IMR-90 (cell line): ENCODE measurements at regions not wholly inside any gene's neighbourhood (a gene's known extent, or its start where the extent isn't known, plus 50 kb on each side); places are given as distances from the start of the nearest gene placed in this dataset.

Experiments used
- ATAC-seq: fragments of 200-7000 bp; cut with Tn5 transposase; 2 replicates; pipeline ENCODE4 v1.9.1; 2020; ENCODE audit warnings: low read depth, mild to moderate bottlenecking, moderate library complexity
- BruUV-seq: library from RNA; stranded (reverse); fragments of 400-500 nt; replicated peaks from 2 replicates; lab custom pipeline; 2021; lab: Mats Ljungman, UMichigan
- CTCF ChIA-PET: fragments of 300-600 bp; formaldehyde crosslinking; extraction: SDS; loops from one replicate; lab custom pipeline; 2021; ENCODE audit warnings: antibody characterized with exemption; lab: Yijun Ruan, JAX
- POLR2A ChIA-PET: fragments of 300-600 bp; sonication (Branson Sonifier 250); formaldehyde crosslinking; loops from one replicate; lab custom pipeline; 2022; ENCODE audit warnings: antibody characterized with exemption; ENCODE audit not compliant: unreplicated experiment; lab: Charles Lee
- DNase-seq: peaks from one replicate; pipeline ENCODE4 v3.0.0; 2013
- H2AFZ ChIP-seq: replicated peaks from 2 replicates; pipeline ENCODE3; 2013; ENCODE audit warnings: low read length, mild to moderate bottlenecking; ENCODE audit not compliant: poor library complexity
- H2AK5ac ChIP-seq: 2 replicates; pipeline ENCODE4 v1.6.1; 2013; ENCODE audit warnings: low read depth, low read length, inconsistent platforms
- H2AK9ac ChIP-seq: replicated peaks from 2 replicates; pipeline ENCODE3; 2013; ENCODE audit warnings: mild to moderate bottlenecking, low read depth, low read length, moderate library complexity; ENCODE audit not compliant: poor library complexity
- H2BK120ac ChIP-seq: 2 replicates; pipeline ENCODE4 v1.6.1; 2013; ENCODE audit warnings: low read depth, low read length, inconsistent platforms
- H2BK15ac ChIP-seq: 3 replicates; pipeline ENCODE4 v1.6.1; 2013; ENCODE audit warnings: low read depth, low read length, inconsistent platforms
- H2BK20ac ChIP-seq: 2 replicates; pipeline ENCODE4 v1.6.1; 2013; ENCODE audit warnings: low read depth, mild to moderate bottlenecking, inconsistent platforms, low read length, moderate library complexity
- H2BK5ac ChIP-seq: 2 replicates; pipeline ENCODE4 v1.6.1; 2013; ENCODE audit warnings: mild to moderate bottlenecking, low read depth, low read length, inconsistent platforms; ENCODE audit not compliant: poor library complexity, severe bottlenecking
- H3K14ac ChIP-seq: replicated peaks from 2 replicates; pipeline ENCODE4 v1.6.1; 2013; ENCODE audit warnings: low read depth, low read length, inconsistent platforms
- H3K18ac ChIP-seq: 2 replicates; pipeline ENCODE4 v1.6.1; 2013; ENCODE audit warnings: low read depth, low read length, control low read depth
- H3K23ac ChIP-seq: 2 replicates; pipeline ENCODE4 v1.6.1; 2013; ENCODE audit warnings: low read depth, low read length, inconsistent platforms
- H3K27ac ChIP-seq: 2 replicates; pipeline ENCODE4 v1.5.1; 2013; ENCODE audit warnings: mild to moderate bottlenecking, control low read depth, low read length; ENCODE audit not compliant: insufficient read depth
- H3K27me3 ChIP-seq: 2 replicates; pipeline ENCODE4 v1.6.1; 2013; ENCODE audit warnings: low read length; ENCODE audit not compliant: control insufficient read depth, insufficient read depth
- H3K36me3 ChIP-seq: 2 replicates; pipeline ENCODE4 v1.6.1; 2013; ENCODE audit warnings: low read length, mixed read lengths; ENCODE audit not compliant: control insufficient read depth, insufficient read depth
- H3K4ac ChIP-seq: 2 replicates; pipeline ENCODE4 v1.6.1; 2013; ENCODE audit warnings: low read depth, low read length, inconsistent platforms
- H3K4me1 ChIP-seq: 2 replicates; pipeline ENCODE4 v1.6.1; 2013; ENCODE audit warnings: low read length, mixed read lengths; ENCODE audit not compliant: control insufficient read depth, insufficient read depth
- H3K4me2 ChIP-seq: 2 replicates; pipeline ENCODE4 v1.6.1; 2013; ENCODE audit warnings: low read depth, mild to moderate bottlenecking, control low read depth, low read length, moderate library complexity
- H3K4me3 ChIP-seq: 2 replicates; pipeline ENCODE4 v1.5.1; 2013; ENCODE audit warnings: low read depth, mild to moderate bottlenecking, control low read depth, low read length, moderate library complexity; ENCODE audit not compliant: insufficient read depth
- H3K56ac ChIP-seq: 2 replicates; pipeline ENCODE4 v1.6.1; 2013; ENCODE audit warnings: low read length, inconsistent platforms; ENCODE audit not compliant: insufficient read depth; ENCODE audit errors: extremely low read depth
- H3K79me1 ChIP-seq, 2 experiments: 2 replicates each; pipeline ENCODE4 v1.6.1; 2013; ENCODE audit warnings: low read length in 2 of 2, inconsistent platforms in 1 of 2, low read depth in 1 of 2
- H3K9ac ChIP-seq: 2 replicates; pipeline ENCODE4 v1.6.1; 2013; ENCODE audit warnings: low read depth, low read length, control low read depth
- H3K9me1 ChIP-seq: 2 replicates; pipeline ENCODE4 v1.6.1; 2013; ENCODE audit warnings: low read length, inconsistent platforms; ENCODE audit not compliant: insufficient read depth
- H3K9me3 ChIP-seq: 2 replicates; pipeline ENCODE4 v1.6.1; 2013; ENCODE audit warnings: low read length; ENCODE audit not compliant: control insufficient read depth, insufficient read depth
- H4K20me1 ChIP-seq: 2 replicates; pipeline ENCODE4 v1.6.1; 2013; ENCODE audit warnings: low read length, inconsistent platforms; ENCODE audit not compliant: insufficient read depth
- H4K5ac ChIP-seq: 2 replicates; pipeline ENCODE4 v1.6.1; 2013; ENCODE audit warnings: mild to moderate bottlenecking, low read depth, low read length, control low read depth
- H4K8ac ChIP-seq, 2 experiments: 2 replicates each; pipeline ENCODE4 v1.6.1; 2013; ENCODE audit warnings: low read depth in 2 of 2, low read length in 2 of 2, control low read depth in 1 of 2, inconsistent platforms in 1 of 2
- H4K91ac ChIP-seq: 2 replicates; pipeline ENCODE4 v1.6.1; 2013; ENCODE audit warnings: low read depth, low read length, inconsistent platforms; ENCODE audit not compliant: insufficient read depth
- BHLHE40 ChIP-seq: fragments of 150-350 bp; IDR thresholded peaks from 2 replicates; pipeline ENCODE4 v1.6.1; 2016; ENCODE audit warnings: mild to moderate bottlenecking, low read depth, low read length
- CEBPB ChIP-seq: IDR thresholded peaks from 2 replicates; pipeline ENCODE4 v1.6.1; 2012; ENCODE audit warnings: low read depth, low read length, improper control_type of control experiment
- CHD1 ChIP-seq: IDR thresholded peaks from 2 replicates; pipeline ENCODE4 v1.6.1; 2012; ENCODE audit warnings: low read depth, low read length, improper control_type of control experiment
- FOS ChIP-seq: fragments of 150-350 bp; IDR thresholded peaks from 2 replicates; pipeline ENCODE4 v1.6.1; 2016; ENCODE audit warnings: low read depth, low read length
- MAFK ChIP-seq: IDR thresholded peaks from 2 replicates; pipeline ENCODE4 v1.6.1; 2012; ENCODE audit warnings: low read depth, low read length, improper control_type of control experiment
- MAZ ChIP-seq: IDR thresholded peaks from 2 replicates; pipeline ENCODE4 v1.6.1; 2012; ENCODE audit warnings: low read depth, mild to moderate bottlenecking, low read length, improper control_type of control experiment, moderate library complexity, borderline replicate concordance
- MXI1 ChIP-seq: IDR thresholded peaks from 2 replicates; pipeline ENCODE4 v1.6.1; 2012; ENCODE audit warnings: low read depth, mild to moderate bottlenecking, low read length, moderate library complexity, borderline replicate concordance
- NFE2L2 ChIP-seq: fragments of 150-350 bp; IDR thresholded peaks from 2 replicates; pipeline ENCODE4 v1.6.1; 2016; ENCODE audit warnings: low read depth, mild to moderate bottlenecking, low read length
- POLR2A ChIP-seq: IDR thresholded peaks from 2 replicates; pipeline ENCODE4 v1.6.1; 2012; ENCODE audit warnings: mild to moderate bottlenecking, low read depth, low read length
- RAD21 ChIP-seq: IDR thresholded peaks from 2 replicates; pipeline ENCODE4 v1.6.1; 2012; ENCODE audit warnings: low read length, improper control_type of control experiment
- RCOR1 ChIP-seq: IDR thresholded peaks from 2 replicates; pipeline ENCODE4 v1.6.1; 2012; ENCODE audit warnings: mild to moderate bottlenecking, low read length, improper control_type of control experiment; ENCODE audit not compliant: insufficient replicate concordance
- RFX5 ChIP-seq: IDR thresholded peaks from 2 replicates; pipeline ENCODE4 v1.8.0; 2012; ENCODE audit warnings: low read depth, mild to moderate bottlenecking, low read length, moderate library complexity
- SMC3 ChIP-seq: fragments of 150-350 bp; IDR thresholded peaks from 2 replicates; pipeline ENCODE4 v1.6.1; 2016; ENCODE audit warnings: low read depth, mild to moderate bottlenecking, antibody characterized with exemption, low read length, moderate library complexity
- WGBS, 2 experiments: methylation state at CpG; one replicate each; pipeline versions ENCODE4 v1.1.5 to v1.1.7; 2013; ENCODE audit warnings: missing lambda C conversion rate in 2 of 2; ENCODE audit not compliant: insufficient read length in 1 of 2; ENCODE audit errors: extremely low coverage in 2 of 2; 5-methylcytosine and 5-hydroxymethylcytosine counted together
- dilution Hi-C: fragments of 300-500 bp; cut with HindIII; formaldehyde crosslinking; loops from one replicate; pipeline ENCODE4 v1.14.3; 2018; ENCODE audit warnings: low sequenced_read_pairs; ENCODE audit not compliant: unreplicated experiment
- in situ Hi-C: fragments of 300-500 bp; cut with MboI; formaldehyde crosslinking; loops from 3 replicates; pipeline ENCODE4 v1.14.3; 2019; ENCODE audit warnings: low sequenced_read_pairs, inconsistent platforms, mixed read lengths
- intact Hi-C: fragments of 100-400 bp; cut with micrococcal nuclease; formaldehyde crosslinking; loops from 2 replicates; pipeline ENCODE4 v1.10.0; 2022
- TF ChIP-seq, protein P1 (sequence below): fragments of 150-350 bp; IDR thresholded peaks from 2 replicates; pipeline ENCODE4 v1.6.1; 2016; ENCODE audit warnings: low read depth, mild to moderate bottlenecking, low read length, moderate library complexity, borderline replicate concordance
- TF ChIP-seq, protein P2 (sequence below): conservative IDR thresholded peaks from 2 replicates; pipeline ENCODE4 v1.5.1; 2012; ENCODE audit warnings: mild to moderate bottlenecking, low read depth, low read length, improper control_type of control experiment
- TF ChIP-seq, protein P3 (sequence below): fragments of 150-350 bp; IDR thresholded peaks from 2 replicates; pipeline ENCODE4 v1.6.1; 2017; ENCODE audit warnings: mild to moderate bottlenecking, antibody characterized with exemption, low read length, low read depth

DNA sequence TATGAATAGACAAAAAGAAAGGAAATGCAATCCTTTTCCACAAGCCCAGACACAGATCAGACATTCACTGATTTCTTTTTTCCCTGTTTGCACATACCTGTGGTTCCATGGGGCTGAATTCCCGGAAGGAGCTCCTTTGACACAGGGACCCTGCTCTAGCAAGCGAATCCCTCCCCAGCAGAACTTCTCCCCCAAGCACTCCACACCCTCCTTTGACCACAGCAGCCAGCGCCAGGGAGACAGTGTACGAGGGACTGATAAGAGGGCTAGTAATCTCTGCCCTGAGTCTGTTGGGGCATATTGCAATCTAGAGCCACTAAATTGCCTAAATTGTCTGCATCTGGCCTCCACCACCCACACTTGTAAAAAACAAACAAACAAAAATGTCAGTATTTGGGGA, 83.4 kb upstream of the NTF3 start:
- Histone ChIP-seq H3K27me3 (peaks cover 18% of the 10 kb centered on the region), H3K18ac (no peak overlapping the region), H3K9me3 (no peaks in the 10 kb centered on the region), H3K36me3 (no peaks in the 10 kb centered on the region), H3K27ac (no peak overlapping the region), H3K23ac (no peak overlapping the region), H3K9me1 (no peaks in the 10 kb centered on the region), H3K56ac (no peak overlapping the region), H4K91ac (no peak overlapping the region), H3K9ac (no peak overlapping the region), H3K79me1 (no peaks in the 10 kb centered on the region), H2AK5ac (no peak overlapping the region), H2AK9ac (no peak overlapping the region), H2BK15ac (no peak overlapping the region), H2BK20ac (no peak overlapping the region), H3K4me2 (no peak overlapping the region), H4K20me1 (no peaks in the 10 kb centered on the region), H3K14ac (no peak overlapping the region), H3K4me1 (no peaks in the 10 kb centered on the region), H3K4me3 (no peak overlapping the region), H2BK5ac (no peak overlapping the region), H2BK120ac (no peak overlapping the region), H2AFZ (peak overlapping the region; percentile 10), H4K8ac (no peak overlapping the region), H4K5ac (no peak overlapping the region), H3K4ac (no peak overlapping the region)
- intact Hi-C loops: no loop called here
- BruUV-seq: no TSS peak
- ChIA-PET CTCF (no interaction called here), POLR2A (no interaction called here)
- TF ChIP-seq POLR2A: no peak
- TF ChIP-seq MAZ: no peak
- no peak for TF ChIP-seq BHLHE40
- TF ChIP-seq, protein P1, sequence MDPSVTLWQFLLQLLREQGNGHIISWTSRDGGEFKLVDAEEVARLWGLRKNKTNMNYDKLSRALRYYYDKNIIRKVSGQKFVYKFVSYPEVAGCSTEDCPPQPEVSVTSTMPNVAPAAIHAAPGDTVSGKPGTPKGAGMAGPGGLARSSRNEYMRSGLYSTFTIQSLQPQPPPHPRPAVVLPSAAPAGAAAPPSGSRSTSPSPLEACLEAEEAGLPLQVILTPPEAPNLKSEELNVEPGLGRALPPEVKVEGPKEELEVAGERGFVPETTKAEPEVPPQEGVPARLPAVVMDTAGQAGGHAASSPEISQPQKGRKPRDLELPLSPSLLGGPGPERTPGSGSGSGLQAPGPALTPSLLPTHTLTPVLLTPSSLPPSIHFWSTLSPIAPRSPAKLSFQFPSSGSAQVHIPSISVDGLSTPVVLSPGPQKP: no peak
- no peak for TF ChIP-seq FOS
- TF ChIP-seq, protein P2, sequence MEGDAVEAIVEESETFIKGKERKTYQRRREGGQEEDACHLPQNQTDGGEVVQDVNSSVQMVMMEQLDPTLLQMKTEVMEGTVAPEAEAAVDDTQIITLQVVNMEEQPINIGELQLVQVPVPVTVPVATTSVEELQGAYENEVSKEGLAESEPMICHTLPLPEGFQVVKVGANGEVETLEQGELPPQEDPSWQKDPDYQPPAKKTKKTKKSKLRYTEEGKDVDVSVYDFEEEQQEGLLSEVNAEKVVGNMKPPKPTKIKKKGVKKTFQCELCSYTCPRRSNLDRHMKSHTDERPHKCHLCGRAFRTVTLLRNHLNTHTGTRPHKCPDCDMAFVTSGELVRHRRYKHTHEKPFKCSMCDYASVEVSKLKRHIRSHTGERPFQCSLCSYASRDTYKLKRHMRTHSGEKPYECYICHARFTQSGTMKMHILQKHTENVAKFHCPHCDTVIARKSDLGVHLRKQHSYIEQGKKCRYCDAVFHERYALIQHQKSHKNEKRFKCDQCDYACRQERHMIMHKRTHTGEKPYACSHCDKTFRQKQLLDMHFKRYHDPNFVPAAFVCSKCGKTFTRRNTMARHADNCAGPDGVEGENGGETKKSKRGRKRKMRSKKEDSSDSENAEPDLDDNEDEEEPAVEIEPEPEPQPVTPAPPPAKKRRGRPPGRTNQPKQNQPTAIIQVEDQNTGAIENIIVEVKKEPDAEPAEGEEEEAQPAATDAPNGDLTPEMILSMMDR: no peak
- TF ChIP-seq, protein P3, sequence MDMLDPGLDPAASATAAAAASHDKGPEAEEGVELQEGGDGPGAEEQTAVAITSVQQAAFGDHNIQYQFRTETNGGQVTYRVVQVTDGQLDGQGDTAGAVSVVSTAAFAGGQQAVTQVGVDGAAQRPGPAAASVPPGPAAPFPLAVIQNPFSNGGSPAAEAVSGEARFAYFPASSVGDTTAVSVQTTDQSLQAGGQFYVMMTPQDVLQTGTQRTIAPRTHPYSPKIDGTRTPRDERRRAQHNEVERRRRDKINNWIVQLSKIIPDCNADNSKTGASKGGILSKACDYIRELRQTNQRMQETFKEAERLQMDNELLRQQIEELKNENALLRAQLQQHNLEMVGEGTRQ: no peak
- no peak for TF ChIP-seq MXI1
- no peak for TF ChIP-seq RFX5
- TF ChIP-seq RAD21: no peak
- TF ChIP-seq CEBPB: no peak
- no peak for TF ChIP-seq NFE2L2
- no peak for TF ChIP-seq SMC3
- no peak for TF ChIP-seq RCOR1
- no peak for TF ChIP-seq MAFK
- TF ChIP-seq CHD1: no peak
- no peak for DNase-seq
- ATAC-seq: no peak
- WGBS, 2 experiments: 20% methylated on average over 1 of the region's 4 CpGs; no CpG with 5 or more reads in 1 of the 2 experiments
- in situ Hi-C loops: no loop called here
- dilution Hi-C loops: no loop called here
